ENCODE measurements at regions not wholly inside any gene's neighbourhood (a gene's known extent, or its start where the extent isn't known, plus 50 kb on each side); places are given as distances from the start of the nearest gene placed in this dataset.

DNA sequence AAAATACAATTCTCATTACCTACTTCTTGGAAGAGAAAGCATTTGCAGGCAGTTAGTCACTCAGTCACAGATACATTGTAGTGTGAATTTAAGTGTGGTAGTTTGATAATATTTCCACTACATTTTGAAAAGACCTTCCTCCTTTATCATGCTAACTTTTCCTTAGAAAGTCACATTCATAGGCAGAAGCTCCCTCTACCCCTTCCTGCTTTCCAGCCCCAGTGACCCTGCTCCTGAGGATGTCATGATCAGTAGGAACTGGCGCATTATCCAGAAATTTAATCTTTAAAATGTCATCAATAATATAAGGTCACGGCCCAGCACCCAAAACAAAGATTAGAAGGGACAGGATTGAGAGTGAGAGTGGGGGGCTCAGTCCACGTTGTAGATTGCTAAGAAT lies 707.4 kb upstream of the STXBP6 start:
- DNase-seq (ENCODE audit: low spot score), result no peak

GRCh38 chr14:25756876-25757275 lies 706.9 kb upstream of the STXBP6 start:
- no peak for DNase-seq (ENCODE audit: low spot score)

DNA sequence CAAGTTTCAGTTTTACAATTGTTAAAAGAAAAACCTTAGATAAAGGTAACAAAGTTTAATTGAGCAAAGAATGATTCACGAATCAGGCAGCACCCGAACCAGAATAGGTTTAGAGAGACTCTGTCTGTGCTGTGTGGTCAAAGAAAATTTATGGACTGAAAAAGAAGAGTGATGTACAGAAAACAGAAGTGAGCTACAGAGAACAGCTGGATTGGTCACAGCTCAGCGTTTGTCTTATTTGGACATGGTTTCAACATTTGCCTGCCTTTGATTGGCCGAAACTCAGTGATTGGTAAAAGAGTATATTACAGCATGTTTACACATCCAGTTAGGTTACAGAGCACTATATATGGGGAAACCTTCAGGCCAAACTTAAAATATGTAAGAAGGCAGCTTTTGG lies 703.2 kb upstream of the STXBP6 start:
- DNase-seq (ENCODE audit: low spot score), result no peak

- DNase-seq (ENCODE audit: low spot score), result no peak
Observed at GRCh38 chr14:25750436-25750835, 700.5 kb upstream of the STXBP6 start.
